OCI-LY7 (cell line): ENCODE measurements at regions not wholly inside any gene's neighbourhood (a gene's known extent, or its start where the extent isn't known, plus 50 kb on each side); places are given as distances from the start of the nearest gene placed in this dataset.

Source experiments
- EZH2phosphoT487 ChIP-seq: fragments of 200-600 bp; sonication (generic); IDR thresholded peaks from 2 replicates; pipeline ENCODE4 v1.6.1; 2018; ENCODE audit warnings: low read depth, borderline replicate concordance, mild to moderate bottlenecking, mixed run types, antibody characterized with exemption, low read length, moderate library complexity, mixed read lengths
- TF ChIP-seq, protein P1 (sequence below): fragments of 200-600 bp; sonication (generic); conservative IDR thresholded peaks from 2 replicates; pipeline ENCODE4 v1.5.1; 2014; ENCODE audit warnings: mild to moderate bottlenecking, antibody characterized with exemption, low read length, moderate library complexity, mixed read lengths

DNA sequence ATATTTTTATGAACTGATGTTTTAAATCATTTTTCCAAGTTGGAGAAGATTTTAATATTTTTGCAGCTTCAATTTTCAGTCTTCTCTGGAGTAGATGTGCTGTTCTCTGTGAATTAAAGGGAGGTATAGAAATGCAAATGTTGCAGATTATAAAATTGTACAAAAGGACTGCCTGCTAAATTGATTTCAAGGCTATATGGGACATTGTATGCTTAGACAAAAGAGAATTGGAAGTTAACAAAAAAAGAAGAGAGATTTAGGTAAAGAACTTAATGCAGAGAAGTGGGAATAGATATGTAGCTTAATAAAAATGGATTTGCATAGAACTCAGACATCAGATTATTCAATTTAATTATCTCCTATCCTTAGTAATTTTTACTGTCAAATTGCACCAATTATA, 403.3 kb downstream of the ZIC3 start:
- TF ChIP-seq, protein P1, sequence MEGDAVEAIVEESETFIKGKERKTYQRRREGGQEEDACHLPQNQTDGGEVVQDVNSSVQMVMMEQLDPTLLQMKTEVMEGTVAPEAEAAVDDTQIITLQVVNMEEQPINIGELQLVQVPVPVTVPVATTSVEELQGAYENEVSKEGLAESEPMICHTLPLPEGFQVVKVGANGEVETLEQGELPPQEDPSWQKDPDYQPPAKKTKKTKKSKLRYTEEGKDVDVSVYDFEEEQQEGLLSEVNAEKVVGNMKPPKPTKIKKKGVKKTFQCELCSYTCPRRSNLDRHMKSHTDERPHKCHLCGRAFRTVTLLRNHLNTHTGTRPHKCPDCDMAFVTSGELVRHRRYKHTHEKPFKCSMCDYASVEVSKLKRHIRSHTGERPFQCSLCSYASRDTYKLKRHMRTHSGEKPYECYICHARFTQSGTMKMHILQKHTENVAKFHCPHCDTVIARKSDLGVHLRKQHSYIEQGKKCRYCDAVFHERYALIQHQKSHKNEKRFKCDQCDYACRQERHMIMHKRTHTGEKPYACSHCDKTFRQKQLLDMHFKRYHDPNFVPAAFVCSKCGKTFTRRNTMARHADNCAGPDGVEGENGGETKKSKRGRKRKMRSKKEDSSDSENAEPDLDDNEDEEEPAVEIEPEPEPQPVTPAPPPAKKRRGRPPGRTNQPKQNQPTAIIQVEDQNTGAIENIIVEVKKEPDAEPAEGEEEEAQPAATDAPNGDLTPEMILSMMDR = no peak
- TF ChIP-seq EZH2phosphoT487 = no peak
